ENCODE measurements at regions not wholly inside any gene's neighbourhood (a gene's known extent, or its start where the extent isn't known, plus 50 kb on each side); places are given as distances from the start of the nearest gene placed in this dataset.

- H3K4me3 ChIP-seq (ENCODE audit: low read length), result no peak overlapping the region
- H3K4me1 ChIP-seq (ENCODE audit: control insufficient read depth, insufficient read depth, low read length), result peaks cover 2% of the 10 kb centered on the region
- DNase-seq (ENCODE audit: low read depth, low spot score), result no peak
- no CpG with 5 or more reads among the region's 7 CpGs for WGBS (ENCODE audit: insufficient coverage, insufficient read length)
- H3K36me3 ChIP-seq (ENCODE audit: control insufficient read depth, insufficient read depth, low read length), result no peaks in the 10 kb centered on the region
- no peaks in the 10 kb centered on the region for H3K27me3 ChIP-seq (ENCODE audit: control insufficient read depth, insufficient read depth, low read length)
- no peaks in the 10 kb centered on the region for H3K9me3 ChIP-seq (ENCODE audit: control insufficient read depth, insufficient read depth, low read length)
- no peak overlapping the region for H3K27ac ChIP-seq (ENCODE audit: low read length)
These were observed 893.9 kb downstream of the PCDH7 start for GRCh38 chr4:31613946-31614623.

GRCh38 chr4:31617667-31618066 is 897.5 kb downstream of the PCDH7 start:
- Histone ChIP-seq H3K9me3 (ENCODE audit: control insufficient read depth, insufficient read depth, low read length) (no peaks in the 10 kb centered on the region), H3K36me3 (ENCODE audit: control insufficient read depth, insufficient read depth, low read length) (no peaks in the 10 kb centered on the region), H3K4me1 (ENCODE audit: control insufficient read depth, insufficient read depth, low read length) (peaks cover 2% of the 10 kb centered on the region), H3K27ac (ENCODE audit: low read length) (no peak overlapping the region), H3K4me3 (ENCODE audit: low read length) (no peak overlapping the region), H3K27me3 (ENCODE audit: control insufficient read depth, insufficient read depth, low read length) (no peaks in the 10 kb centered on the region)
- no peak for DNase-seq (ENCODE audit: low read depth, low spot score)
- no CpG with 5 or more reads among the region's 1 CpG for WGBS (ENCODE audit: insufficient coverage, insufficient read length)

- DNase-seq (ENCODE audit: low read depth, low spot score), result no peak
- Histone ChIP-seq H3K4me1 (ENCODE audit: control insufficient read depth, insufficient read depth, low read length) (no peaks in the 10 kb centered on the region), H3K27ac (ENCODE audit: low read length) (no peak overlapping the region), H3K9me3 (ENCODE audit: control insufficient read depth, insufficient read depth, low read length) (no peaks in the 10 kb centered on the region), H3K4me3 (ENCODE audit: low read length) (no peak overlapping the region), H3K27me3 (ENCODE audit: control insufficient read depth, insufficient read depth, low read length) (no peaks in the 10 kb centered on the region), H3K36me3 (ENCODE audit: control insufficient read depth, insufficient read depth, low read length) (no peaks in the 10 kb centered on the region)
- WGBS (ENCODE audit: insufficient coverage, insufficient read length), result no CpG with 5 or more reads among the region's 2 CpGs
These were observed 900.3 kb downstream of the PCDH7 start for GRCh38 chr4:31620476-31620875.

GRCh38 chr4:31645236-31645635 is 925.1 kb downstream of the PCDH7 start:
- H3K27ac ChIP-seq (ENCODE audit: low read length), result no peak overlapping the region
- H3K4me3 ChIP-seq (ENCODE audit: low read length), result no peak overlapping the region
- H3K4me1 ChIP-seq (ENCODE audit: control insufficient read depth, insufficient read depth, low read length), result no peaks in the 10 kb centered on the region
- H3K27me3 ChIP-seq (ENCODE audit: control insufficient read depth, insufficient read depth, low read length), result no peaks in the 10 kb centered on the region
- WGBS (ENCODE audit: insufficient coverage, insufficient read length), result no CpG with 5 or more reads among the region's 4 CpGs
- H3K9me3 ChIP-seq (ENCODE audit: control insufficient read depth, insufficient read depth, low read length), result no peaks in the 10 kb centered on the region
- no peaks in the 10 kb centered on the region for H3K36me3 ChIP-seq (ENCODE audit: control insufficient read depth, insufficient read depth, low read length)
- DNase-seq (ENCODE audit: low read depth, low spot score), result no peak

- no CpG with 5 or more reads among the region's 1 CpG for WGBS (ENCODE audit: insufficient coverage, insufficient read length)
- no peaks in the 10 kb centered on the region for H3K9me3 ChIP-seq (ENCODE audit: control insufficient read depth, insufficient read depth, low read length)
- H3K4me1 ChIP-seq (ENCODE audit: control insufficient read depth, insufficient read depth, low read length), result no peaks in the 10 kb centered on the region
- no peak for DNase-seq (ENCODE audit: low read depth, low spot score)
- H3K4me3 ChIP-seq (ENCODE audit: low read length), result no peak overlapping the region
- H3K27ac ChIP-seq (ENCODE audit: low read length), result no peak overlapping the region
- no peaks in the 10 kb centered on the region for H3K27me3 ChIP-seq (ENCODE audit: control insufficient read depth, insufficient read depth, low read length)
- H3K36me3 ChIP-seq (ENCODE audit: control insufficient read depth, insufficient read depth, low read length), result no peaks in the 10 kb centered on the region
These were observed 927.6 kb downstream of the PCDH7 start for GRCh38 chr4:31647786-31648185.

- Histone ChIP-seq H3K9me3 (ENCODE audit: control insufficient read depth, insufficient read depth, low read length) (no peaks in the 10 kb centered on the region), H3K36me3 (ENCODE audit: control insufficient read depth, insufficient read depth, low read length) (no peaks in the 10 kb centered on the region), H3K27ac (ENCODE audit: low read length) (no peak overlapping the region), H3K27me3 (ENCODE audit: control insufficient read depth, insufficient read depth, low read length) (no peaks in the 10 kb centered on the region), H3K4me1 (ENCODE audit: control insufficient read depth, insufficient read depth, low read length) (no peaks in the 10 kb centered on the region), H3K4me3 (ENCODE audit: low read length) (no peak overlapping the region)
- no CpG with 5 or more reads among the region's 1 CpG for WGBS (ENCODE audit: insufficient coverage, insufficient read length)
- DNase-seq (ENCODE audit: low read depth, low spot score), result no peak
These were observed 929.7 kb downstream of the PCDH7 start for GRCh38 chr4:31649878-31650277.

GRCh38 chr4:31651541-31651940 is 931.4 kb downstream of the PCDH7 start:
- Histone ChIP-seq H3K36me3 (ENCODE audit: control insufficient read depth, insufficient read depth, low read length) (no peaks in the 10 kb centered on the region), H3K4me1 (ENCODE audit: control insufficient read depth, insufficient read depth, low read length) (no peaks in the 10 kb centered on the region), H3K9me3 (ENCODE audit: control insufficient read depth, insufficient read depth, low read length) (no peaks in the 10 kb centered on the region), H3K4me3 (ENCODE audit: low read length) (no peak overlapping the region), H3K27ac (ENCODE audit: low read length) (no peak overlapping the region), H3K27me3 (ENCODE audit: control insufficient read depth, insufficient read depth, low read length) (no peaks in the 10 kb centered on the region)
- no peak for DNase-seq (ENCODE audit: low read depth, low spot score)
- no CpG with 5 or more reads among the region's 1 CpG for WGBS (ENCODE audit: insufficient coverage, insufficient read length)

- Histone ChIP-seq H3K4me1 (ENCODE audit: control insufficient read depth, insufficient read depth, low read length) (no peaks in the 10 kb centered on the region), H3K9me3 (ENCODE audit: control insufficient read depth, insufficient read depth, low read length) (no peaks in the 10 kb centered on the region), H3K4me3 (ENCODE audit: low read length) (no peak overlapping the region), H3K27me3 (ENCODE audit: control insufficient read depth, insufficient read depth, low read length) (no peaks in the 10 kb centered on the region), H3K27ac (ENCODE audit: low read length) (no peak overlapping the region), H3K36me3 (ENCODE audit: control insufficient read depth, insufficient read depth, low read length) (no peaks in the 10 kb centered on the region)
- DNase-seq (ENCODE audit: low read depth, low spot score), result no peak
These were observed 935.2 kb downstream of the PCDH7 start for GRCh38 chr4:31655328-31655727.

- H3K4me1 ChIP-seq (ENCODE audit: control insufficient read depth, insufficient read depth, low read length), result peaks cover 2% of the 10 kb centered on the region; the same call in 1 of the 2 replicates
- no peaks in the 10 kb centered on the region for H3K9me3 ChIP-seq (ENCODE audit: control insufficient read depth, insufficient read depth, low read length)
- H3K36me3 ChIP-seq (ENCODE audit: control insufficient read depth, insufficient read depth, low read length), result no peaks in the 10 kb centered on the region
- H3K4me3 ChIP-seq (ENCODE audit: low read length), result no peak overlapping the region
- WGBS (ENCODE audit: insufficient coverage, insufficient read length), result no CpG with 5 or more reads among the region's 5 CpGs
- no peak for DNase-seq (ENCODE audit: low read depth, low spot score)
- no peaks in the 10 kb centered on the region for H3K27me3 ChIP-seq (ENCODE audit: control insufficient read depth, insufficient read depth, low read length)
- H3K27ac ChIP-seq (ENCODE audit: low read length), result no peak overlapping the region
These were observed 937.8 kb downstream of the PCDH7 start for GRCh38 chr4:31657859-31658570.

- no CpG with 5 or more reads among the region's 1 CpG for WGBS (ENCODE audit: insufficient coverage, insufficient read length)
- no peaks in the 10 kb centered on the region for H3K36me3 ChIP-seq (ENCODE audit: control insufficient read depth, insufficient read depth, low read length)
- H3K4me3 ChIP-seq (ENCODE audit: low read length), result no peak overlapping the region
- no peak overlapping the region for H3K27ac ChIP-seq (ENCODE audit: low read length)
- H3K4me1 ChIP-seq (ENCODE audit: control insufficient read depth, insufficient read depth, low read length), result peaks cover 2% of the 10 kb centered on the region; the same call in 1 of the 2 replicates
- H3K27me3 ChIP-seq (ENCODE audit: control insufficient read depth, insufficient read depth, low read length), result no peaks in the 10 kb centered on the region
- DNase-seq (ENCODE audit: low read depth, low spot score), result no peak
- no peaks in the 10 kb centered on the region for H3K9me3 ChIP-seq (ENCODE audit: control insufficient read depth, insufficient read depth, low read length)
These were observed 940.7 kb downstream of the PCDH7 start for GRCh38 chr4:31660916-31661315.

- no peaks in the 10 kb centered on the region for H3K27me3 ChIP-seq (ENCODE audit: control insufficient read depth, insufficient read depth, low read length)
- WGBS (ENCODE audit: insufficient coverage, insufficient read length), result no CpG with 5 or more reads among the region's 2 CpGs
- no peak for DNase-seq (ENCODE audit: low read depth, low spot score)
- no peak overlapping the region for H3K4me3 ChIP-seq (ENCODE audit: low read length)
- H3K36me3 ChIP-seq (ENCODE audit: control insufficient read depth, insufficient read depth, low read length), result no peaks in the 10 kb centered on the region
- no peak overlapping the region for H3K27ac ChIP-seq (ENCODE audit: low read length)
- H3K4me1 ChIP-seq (ENCODE audit: control insufficient read depth, insufficient read depth, low read length), result peaks cover 2% of the 10 kb centered on the region; the same call in 1 of the 2 replicates
- H3K9me3 ChIP-seq (ENCODE audit: control insufficient read depth, insufficient read depth, low read length), result no peaks in the 10 kb centered on the region
These were observed 942.8 kb downstream of the PCDH7 start for GRCh38 chr4:31662951-31663350.

Measured in iPS DF 6.9 (cell line).